GM13977 (cell line): ENCODE measurements at regions not wholly inside any gene's neighbourhood (a gene's known extent, or its start where the extent isn't known, plus 50 kb on each side); places are given as distances from the start of the nearest gene placed in this dataset.

Experiments
- DNase-seq: peaks from one replicate; pipeline ENCODE4 v3.0.0; 2012; ENCODE audit warnings: low spot score
- in situ Hi-C: fragments of 300-500 bp; cut with MboI; formaldehyde crosslinking; loops from one replicate; pipeline ENCODE4 v1.12.0; 2022; ENCODE audit warnings: low sequenced_read_pairs, low pct_unique_long_range_greater_than_20kb, mixed read lengths, inconsistent platforms; ENCODE audit not compliant: unreplicated experiment
- TF ChIP-seq, protein P1 (sequence below): IDR thresholded peaks from 2 replicates; pipeline ENCODE4 v1.5.1; 2012; ENCODE audit warnings: mild to moderate bottlenecking, control low read depth; ENCODE audit not compliant: insufficient read depth; ENCODE audit errors: extremely low read depth, missing control alignments

DNA sequence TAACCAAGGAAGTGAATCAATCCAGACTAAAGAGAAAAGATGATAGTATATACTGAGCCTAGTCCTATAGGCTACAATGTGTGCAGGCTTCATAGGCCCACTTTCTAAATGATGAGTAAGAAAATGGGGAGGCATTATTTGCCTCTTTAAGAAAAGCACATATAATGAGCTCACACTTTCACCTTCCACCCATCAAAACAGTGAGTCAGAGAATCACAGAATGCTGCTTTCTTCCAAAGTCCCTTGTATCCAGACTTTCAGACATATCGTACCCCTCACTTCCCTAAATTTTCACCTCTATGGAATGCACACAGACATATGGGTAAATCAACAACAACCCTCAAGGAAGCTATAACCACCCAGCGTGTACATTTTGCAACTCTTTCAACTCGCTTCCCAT lies 286.4 kb upstream of the PRKD1 start:
- no peak for DNase-seq
- TF ChIP-seq, protein P1, sequence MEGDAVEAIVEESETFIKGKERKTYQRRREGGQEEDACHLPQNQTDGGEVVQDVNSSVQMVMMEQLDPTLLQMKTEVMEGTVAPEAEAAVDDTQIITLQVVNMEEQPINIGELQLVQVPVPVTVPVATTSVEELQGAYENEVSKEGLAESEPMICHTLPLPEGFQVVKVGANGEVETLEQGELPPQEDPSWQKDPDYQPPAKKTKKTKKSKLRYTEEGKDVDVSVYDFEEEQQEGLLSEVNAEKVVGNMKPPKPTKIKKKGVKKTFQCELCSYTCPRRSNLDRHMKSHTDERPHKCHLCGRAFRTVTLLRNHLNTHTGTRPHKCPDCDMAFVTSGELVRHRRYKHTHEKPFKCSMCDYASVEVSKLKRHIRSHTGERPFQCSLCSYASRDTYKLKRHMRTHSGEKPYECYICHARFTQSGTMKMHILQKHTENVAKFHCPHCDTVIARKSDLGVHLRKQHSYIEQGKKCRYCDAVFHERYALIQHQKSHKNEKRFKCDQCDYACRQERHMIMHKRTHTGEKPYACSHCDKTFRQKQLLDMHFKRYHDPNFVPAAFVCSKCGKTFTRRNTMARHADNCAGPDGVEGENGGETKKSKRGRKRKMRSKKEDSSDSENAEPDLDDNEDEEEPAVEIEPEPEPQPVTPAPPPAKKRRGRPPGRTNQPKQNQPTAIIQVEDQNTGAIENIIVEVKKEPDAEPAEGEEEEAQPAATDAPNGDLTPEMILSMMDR = no peak
- in situ Hi-C loops = loop anchor here (25.0 kb wide), 1 partner anchor 677 kb away; no protein-coding TSS in a partner anchor

DNA sequence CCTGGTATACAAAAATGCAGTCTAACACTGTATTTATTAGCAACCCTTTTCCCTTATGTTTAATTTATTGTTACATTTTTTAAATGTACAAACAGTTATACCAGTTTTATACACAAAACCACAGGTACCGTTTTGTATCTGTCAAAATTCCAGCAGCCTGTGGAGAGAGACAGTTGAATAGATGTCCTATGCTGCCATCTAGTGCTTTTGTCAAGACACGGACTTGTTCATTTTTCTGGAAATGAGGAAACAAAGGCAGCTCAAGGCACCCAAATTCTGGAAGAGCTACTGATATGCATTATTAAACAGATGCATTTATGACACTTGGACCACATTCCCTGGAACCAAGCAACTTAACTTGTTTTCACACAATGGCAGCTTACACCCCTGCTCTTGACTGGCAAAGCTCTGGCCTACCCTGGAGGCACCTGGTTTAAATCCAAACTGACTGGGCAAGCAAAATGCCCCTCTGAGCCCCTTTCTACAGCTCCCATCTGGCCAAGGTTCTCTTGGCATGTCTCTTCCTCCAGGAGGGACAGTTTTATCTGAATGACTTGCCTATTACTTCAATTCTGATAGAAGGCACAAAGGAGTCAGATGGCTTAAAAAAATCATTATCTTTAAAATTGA lies 286.9 kb upstream of the PRKD1 start:
- DNase-seq = peak; percentile 6
- in situ Hi-C loops = loop anchor here (25.0 kb wide), 1 partner anchor 677 kb away; no protein-coding TSS in a partner anchor
- TF ChIP-seq, protein P1 = peak; percentile 54

DNA sequence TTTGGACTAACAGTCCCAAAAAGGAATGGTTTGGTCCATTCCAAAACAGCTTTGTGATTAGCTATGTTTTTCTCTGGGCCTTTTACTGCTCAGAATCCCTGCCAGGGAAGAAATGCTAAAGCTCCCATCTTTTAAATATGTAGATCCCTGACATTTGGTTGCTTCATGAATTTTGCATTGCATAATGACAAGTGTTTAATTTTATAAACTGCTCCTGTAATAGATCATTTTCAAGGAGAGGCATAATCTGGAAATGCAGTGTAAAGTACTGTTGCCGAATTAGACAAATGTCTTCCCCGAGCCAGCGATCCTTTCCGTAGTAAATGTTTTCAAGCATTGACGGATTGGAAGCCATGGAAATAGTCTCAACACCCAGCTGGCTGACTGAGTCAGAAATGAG lies 291.3 kb upstream of the PRKD1 start:
- no peak for DNase-seq
- TF ChIP-seq, protein P1 = no peak
- in situ Hi-C loops = loop anchor here (25.0 kb wide), 1 partner anchor 682 kb away; no protein-coding TSS in a partner anchor

DNA sequence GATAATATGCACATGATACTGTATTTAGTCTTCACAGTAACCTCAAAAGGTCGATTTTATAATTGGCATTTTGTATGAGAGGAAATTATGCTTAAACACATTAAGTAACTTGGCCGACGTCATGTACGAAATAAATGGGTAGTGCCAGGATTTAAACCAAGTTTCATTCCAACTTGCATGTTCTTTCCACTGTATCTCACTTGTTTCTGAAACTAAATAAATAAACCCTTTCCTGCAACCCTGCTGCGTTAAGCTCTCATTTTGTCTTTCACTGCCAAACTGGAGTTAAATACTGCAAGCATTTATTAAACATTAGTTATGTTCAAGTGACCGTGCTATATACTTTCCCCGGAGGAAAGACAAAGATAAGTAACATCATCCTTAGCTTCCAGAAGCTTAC lies 293.9 kb upstream of the PRKD1 start:
- TF ChIP-seq, protein P1 = no peak
- no peak for DNase-seq
- in situ Hi-C loops = loop anchor here (25.0 kb wide), 1 partner anchor 684 kb away; no protein-coding TSS in a partner anchor

DNA sequence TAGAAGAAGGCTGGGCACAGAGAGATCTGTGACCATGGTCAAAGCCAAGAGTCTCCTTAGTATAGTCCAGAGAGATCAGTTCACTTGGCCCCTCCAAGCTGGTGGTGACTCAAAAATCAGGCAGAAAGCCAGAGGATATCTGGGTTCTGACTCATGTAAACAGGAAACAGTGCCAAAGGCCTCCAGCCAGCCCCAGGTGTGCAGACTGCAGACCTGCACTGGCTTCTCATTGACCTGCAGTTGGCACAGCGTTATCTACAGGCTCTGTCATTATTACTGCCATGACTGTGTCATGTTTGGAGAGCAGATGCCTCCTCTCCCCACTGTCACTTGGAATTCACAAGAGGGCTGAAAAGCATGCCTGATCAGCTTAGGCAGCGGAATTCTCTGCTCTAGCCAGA lies 295.7 kb upstream of the PRKD1 start:
- in situ Hi-C loops = loop anchor here (25.0 kb wide), 1 partner anchor 686 kb away; no protein-coding TSS in a partner anchor
- no peak for DNase-seq

DNA sequence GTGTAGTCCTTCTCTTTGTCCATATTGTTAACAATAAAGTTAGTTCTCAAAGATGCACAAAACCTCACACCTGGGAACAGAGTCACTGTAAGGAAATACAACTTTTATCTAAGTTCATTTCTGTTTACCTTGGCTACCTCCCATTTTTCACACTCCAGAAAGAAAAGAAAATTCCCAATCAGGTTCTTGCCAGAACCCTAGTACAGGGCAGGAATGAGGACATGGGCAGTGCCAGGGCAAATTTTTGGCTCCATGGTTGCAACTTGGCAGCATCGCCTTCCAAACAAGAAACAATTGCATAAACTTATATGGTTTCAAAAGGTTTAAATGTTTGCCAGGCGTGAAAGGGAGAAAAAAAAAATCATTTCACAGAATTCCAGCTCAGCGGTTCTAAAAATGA lies 296.3 kb upstream of the PRKD1 start:
- in situ Hi-C loops = loop anchor here (25.0 kb wide), 1 partner anchor 687 kb away; no protein-coding TSS in a partner anchor
- DNase-seq = no peak
- TF ChIP-seq, protein P1 = no peak

More for the DNA sequence above, 295.7 kb upstream of the PRKD1 start:
- TF ChIP-seq, protein P1 = no peak
